DOHH2 (cell line): ENCODE measurements at regions not wholly inside any gene's neighbourhood (a gene's known extent, or its start where the extent isn't known, plus 50 kb on each side); places are given as distances from the start of the nearest gene placed in this dataset.
"Not testable (repeated sequence)": the region's sequence is repeated elsewhere in the genome, so short reads cannot be mapped to it uniquely, and the experiment has no call there.

ENCODE experiments used
- H3F3A ChIP-seq: fragments of 200-600 bp; sonication (generic), shearing (Covaris generic); 2 replicates; pipeline ENCODE4 v1.6.0; 2016; ENCODE audit warnings: antibody characterized with exemption, mild to moderate bottlenecking; ENCODE audit not compliant: control insufficient read depth, insufficient read depth
- H3K27ac ChIP-seq: fragments of 200-600 bp; sonication (generic); 2 replicates; pipeline ENCODE4 v1.5.1; 2014; ENCODE audit warnings: low read depth, mild to moderate bottlenecking, low read length, moderate library complexity
- H3K27me3 ChIP-seq: fragments of 200-600 bp; sonication (generic); 2 replicates; pipeline ENCODE4 v1.6.1; 2014; ENCODE audit warnings: mild to moderate bottlenecking, low read length, mixed read lengths; ENCODE audit not compliant: control insufficient read depth
- H3K36me3 ChIP-seq: fragments of 200-600 bp; sonication (generic); 2 replicates; pipeline ENCODE4 v1.6.1; 2014; ENCODE audit warnings: mild to moderate bottlenecking, low read length, moderate library complexity, mixed read lengths; ENCODE audit not compliant: control insufficient read depth
- H3K4me1 ChIP-seq: fragments of 200-600 bp; sonication (generic); 2 replicates; pipeline ENCODE4 v1.6.1; 2014; ENCODE audit warnings: mild to moderate bottlenecking, low read length, mixed read lengths; ENCODE audit not compliant: control insufficient read depth
- H3K4me2 ChIP-seq: fragments of 200-600 bp; sonication (generic); 2 replicates; pipeline ENCODE4 v1.6.0; 2014; ENCODE audit warnings: mild to moderate bottlenecking, low read length, moderate library complexity
- H3K4me3 ChIP-seq: fragments of 200-600 bp; sonication (generic); 2 replicates; pipeline ENCODE4 v1.5.1; 2014; ENCODE audit warnings: mild to moderate bottlenecking, low read length, mixed read lengths
- H3K79me2 ChIP-seq: fragments of 200-600 bp; sonication (generic); 2 replicates; pipeline ENCODE4 v1.6.1; 2014; ENCODE audit warnings: mild to moderate bottlenecking, low read length, mixed read lengths; ENCODE audit not compliant: control insufficient read depth
- H3K9me2 ChIP-seq: fragments of 200-600 bp; sonication (generic); replicated peaks from 2 replicates; pipeline ENCODE4 v1.6.1; 2014; ENCODE audit warnings: mild to moderate bottlenecking, low read length, mixed read lengths; ENCODE audit not compliant: control insufficient read depth
- H3K9me3 ChIP-seq: fragments of 200-600 bp; sonication (generic); 2 replicates; pipeline ENCODE4 v1.6.1; 2014; ENCODE audit warnings: antibody characterized with exemption, low read length, mixed read lengths; ENCODE audit not compliant: control insufficient read depth, insufficient read depth
- H4K20me1 ChIP-seq: fragments of 200-600 bp; sonication (generic); 2 replicates; pipeline ENCODE4 v1.6.0; 2014; ENCODE audit warnings: low read depth, mild to moderate bottlenecking, antibody characterized with exemption, low read length, moderate library complexity; ENCODE audit not compliant: control insufficient read depth, insufficient read depth
- EZH2phosphoT487 ChIP-seq: fragments of 200-600 bp; sonication (generic); IDR thresholded peaks from 2 replicates; pipeline ENCODE4 v1.6.1; 2017; ENCODE audit warnings: borderline replicate concordance, mild to moderate bottlenecking, antibody characterized with exemption, low read length, moderate library complexity, mixed read lengths
- TF ChIP-seq, protein P1 (sequence below): fragments of 200-600 bp; sonication (generic); IDR thresholded peaks from one replicate; pipeline ENCODE4 v1.5.1; 2014; ENCODE audit warnings: antibody characterized with exemption, mild to moderate bottlenecking, low read depth, low read length; ENCODE audit not compliant: poor library complexity, severe bottlenecking

DNA sequence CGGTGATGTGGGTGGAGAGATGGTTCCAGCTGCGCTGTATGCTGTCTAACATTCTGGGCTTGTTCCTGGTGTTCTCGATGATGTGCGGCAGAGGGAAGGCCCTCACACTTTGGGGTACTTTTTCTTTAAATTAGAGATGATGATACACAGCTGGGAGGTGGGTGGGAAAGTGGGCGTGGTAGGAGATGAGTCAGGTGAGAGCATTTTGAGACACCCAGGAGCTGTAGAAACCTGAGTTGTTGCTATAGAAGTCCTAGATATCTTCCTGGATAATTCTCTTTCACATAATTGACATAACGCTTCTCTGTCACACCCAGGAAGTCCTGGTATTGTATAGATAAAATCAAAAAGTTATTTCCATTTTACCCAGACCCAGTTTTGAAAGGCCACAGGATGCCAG, 103.8 kb upstream of the ALKAL2 start:
- no peaks in the 10 kb centered on the region for H3K36me3 ChIP-seq
- no peaks in the 10 kb centered on the region for H4K20me1 ChIP-seq
- H3K9me3 ChIP-seq: peaks cover 12% of the 10 kb centered on the region; the same call in 1 of the 2 replicates
- no peak overlapping the region for H3K27ac ChIP-seq
- H3K4me1 ChIP-seq: no peaks in the 10 kb centered on the region
- no peaks in the 10 kb centered on the region for H3F3A ChIP-seq
- H3K9me2 ChIP-seq: no peaks in the 10 kb centered on the region
- H3K27me3 ChIP-seq: no peaks in the 10 kb centered on the region
- no peak overlapping the region for H3K4me3 ChIP-seq
- no peaks in the 10 kb centered on the region for H3K79me2 ChIP-seq
- H3K4me2 ChIP-seq: no peak overlapping the region
- TF ChIP-seq, protein P1, sequence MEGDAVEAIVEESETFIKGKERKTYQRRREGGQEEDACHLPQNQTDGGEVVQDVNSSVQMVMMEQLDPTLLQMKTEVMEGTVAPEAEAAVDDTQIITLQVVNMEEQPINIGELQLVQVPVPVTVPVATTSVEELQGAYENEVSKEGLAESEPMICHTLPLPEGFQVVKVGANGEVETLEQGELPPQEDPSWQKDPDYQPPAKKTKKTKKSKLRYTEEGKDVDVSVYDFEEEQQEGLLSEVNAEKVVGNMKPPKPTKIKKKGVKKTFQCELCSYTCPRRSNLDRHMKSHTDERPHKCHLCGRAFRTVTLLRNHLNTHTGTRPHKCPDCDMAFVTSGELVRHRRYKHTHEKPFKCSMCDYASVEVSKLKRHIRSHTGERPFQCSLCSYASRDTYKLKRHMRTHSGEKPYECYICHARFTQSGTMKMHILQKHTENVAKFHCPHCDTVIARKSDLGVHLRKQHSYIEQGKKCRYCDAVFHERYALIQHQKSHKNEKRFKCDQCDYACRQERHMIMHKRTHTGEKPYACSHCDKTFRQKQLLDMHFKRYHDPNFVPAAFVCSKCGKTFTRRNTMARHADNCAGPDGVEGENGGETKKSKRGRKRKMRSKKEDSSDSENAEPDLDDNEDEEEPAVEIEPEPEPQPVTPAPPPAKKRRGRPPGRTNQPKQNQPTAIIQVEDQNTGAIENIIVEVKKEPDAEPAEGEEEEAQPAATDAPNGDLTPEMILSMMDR: no peak
- no peak for TF ChIP-seq EZH2phosphoT487

DNA sequence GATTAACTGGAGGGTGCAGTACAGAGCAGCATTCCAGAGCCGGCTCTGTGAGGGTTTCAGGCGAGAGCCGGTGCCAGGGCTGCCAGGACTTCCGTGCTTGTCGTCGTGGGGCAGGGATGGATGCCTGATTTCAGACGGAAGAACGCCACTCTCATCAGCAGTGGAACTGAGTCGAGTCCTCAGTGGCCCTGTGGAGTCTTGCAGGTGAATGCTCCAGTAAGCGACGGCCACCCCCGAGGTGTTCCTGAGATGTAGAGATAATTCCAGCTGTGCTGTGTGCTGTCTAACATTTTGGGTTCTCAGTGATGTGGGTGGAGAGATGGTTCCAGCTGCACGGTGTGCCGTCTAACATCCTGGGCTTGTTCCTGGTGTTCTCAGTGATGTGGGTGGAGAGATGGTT, 103.1 kb upstream of the ALKAL2 start:
- Histone ChIP-seq H3K9me2 (no peaks in the 10 kb centered on the region), H3K36me3 (no peaks in the 10 kb centered on the region), H3K4me3 (no peak overlapping the region), H4K20me1 (no peaks in the 10 kb centered on the region), H3K79me2 (no peaks in the 10 kb centered on the region), H3K4me1 (no peaks in the 10 kb centered on the region), H3K27me3 (no peaks in the 10 kb centered on the region), H3K27ac (no peak overlapping the region), H3K4me2 (no peak overlapping the region), H3F3A (no peaks in the 10 kb centered on the region), H3K9me3 (peaks cover 12% of the 10 kb centered on the region; the same call in 1 of the 2 replicates)
- TF ChIP-seq, protein P1: no peak
- TF ChIP-seq EZH2phosphoT487: no peak

DNA sequence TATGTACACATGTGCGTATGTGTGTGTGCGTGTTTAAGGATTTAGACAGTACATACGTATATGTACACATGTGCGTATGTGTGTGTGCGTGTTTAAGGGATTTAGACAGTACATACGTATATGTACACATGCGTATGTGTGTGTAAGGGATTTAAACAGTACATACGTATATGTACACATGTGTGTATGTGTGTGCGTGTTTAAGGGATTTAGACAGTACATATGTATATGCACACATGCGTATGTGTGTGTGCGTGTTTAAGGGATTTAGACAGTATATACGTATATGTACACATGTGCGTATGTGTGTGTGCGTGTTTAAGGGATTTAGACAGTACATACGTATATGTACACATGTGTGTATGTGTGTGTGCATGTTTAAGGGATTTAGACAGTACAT, 102.1 kb upstream of the ALKAL2 start:
- peaks cover 12% of the 10 kb centered on the region; the same call in 1 of the 2 replicates for H3K9me3 ChIP-seq
- not testable (repeated sequence) for H3K4me1 ChIP-seq, H3K9me2 ChIP-seq, H3K79me2 ChIP-seq, H3K27ac ChIP-seq, H3K27me3 ChIP-seq, H3K36me3 ChIP-seq, H3K4me3 ChIP-seq, H3F3A ChIP-seq, H4K20me1 ChIP-seq, H3K4me2 ChIP-seq

DNA sequence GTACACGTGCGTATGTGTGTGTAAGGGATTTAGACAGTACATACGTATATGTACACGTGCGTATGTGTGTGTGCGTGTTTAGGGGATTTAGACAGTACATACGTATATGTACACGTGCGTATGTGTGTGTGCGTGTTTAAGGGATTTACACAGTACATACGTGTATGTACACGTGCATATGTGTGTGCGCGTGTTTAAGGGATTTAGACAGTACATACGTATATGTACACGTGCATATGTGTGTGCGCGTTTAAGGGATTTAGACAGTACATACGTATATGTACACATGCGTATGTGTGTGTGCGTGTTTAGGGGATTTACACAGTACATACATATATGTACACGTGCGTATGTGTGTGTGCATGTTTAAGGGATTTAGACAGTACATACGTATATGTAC, 100.9 kb upstream of the ALKAL2 start:
- not testable (repeated sequence) for H3K27ac ChIP-seq, H3K4me3 ChIP-seq, H3K27me3 ChIP-seq, H3K79me2 ChIP-seq, H3K4me1 ChIP-seq, H3F3A ChIP-seq, H3K9me2 ChIP-seq, H3K36me3 ChIP-seq, H4K20me1 ChIP-seq, H3K4me2 ChIP-seq
- peaks cover 12% of the 10 kb centered on the region; the same call in 1 of the 2 replicates for H3K9me3 ChIP-seq
